Breast epithelium (tissue), 4 donors: ENCODE measurements at regions not wholly inside any gene's neighbourhood (a gene's known extent, or its start where the extent isn't known, plus 50 kb on each side); places are given as distances from the start of the nearest gene placed in this dataset.

Experiments used
- DNase-seq, 2 donors: peaks; one replicate each; pipeline ENCODE4 v3.0.0-alpha.2; 2019; ENCODE audit warnings: low spot score in 2 of 2
- H3K27ac ChIP-seq, 2 donors: fragments of 200-600 bp; sonication (generic) in 1 of 2; one replicate each; pipeline ENCODE4 v1.5.1; 2016 to 2019; ENCODE audit warnings: mild to moderate bottlenecking in 1 of 2
- H3K27me3 ChIP-seq, 2 donors: fragments of 200-600 bp; sonication (generic) in 1 of 2; one replicate each; pipeline versions ENCODE4 v1.5.1 to v1.6.0; 2017 to 2019; ENCODE audit warnings: control low read depth in 1 of 2, mild to moderate bottlenecking in 1 of 2
- H3K36me3 ChIP-seq: fragments of 200-600 bp; one replicate; pipeline ENCODE4 v1.5.1; 2019
- H3K4me1 ChIP-seq, 2 donors: fragments of 200-600 bp; sonication (generic); one replicate each; pipeline ENCODE4 v1.5.1; 2016 to 2019; ENCODE audit warnings: control low read depth in 1 of 2
- H3K4me3 ChIP-seq, 3 donors: fragments of 200-600 bp; sonication (generic); 1 replicate in 2 of 3; 2 replicates in 1 of 3; pipeline ENCODE4 v1.5.1; 2016 to 2019; ENCODE audit warnings: mild to moderate bottlenecking in 3 of 3, moderate library complexity in 2 of 3
- H3K9me3 ChIP-seq, 2 donors: fragments of 200-600 bp; sonication (generic) in 1 of 2; one replicate each; pipeline ENCODE4 v1.5.1; 2016 to 2019; ENCODE audit warnings: control low read depth in 1 of 2
- CTCF ChIP-seq, 3 donors: fragments of 450-650 bp; IDR thresholded peaks; one replicate each; pipeline ENCODE4 v1.5.1; 2016 to 2017; ENCODE audit warnings: antibody characterized with exemption in 3 of 3, mild to moderate bottlenecking in 3 of 3, moderate library complexity in 3 of 3
- POLR2A ChIP-seq: fragments of 450-650 bp; IDR thresholded peaks from one replicate; pipeline ENCODE4 v1.6.1; 2016; ENCODE audit warnings: antibody characterized with exemption, mild to moderate bottlenecking, moderate library complexity
- POLR2AphosphoS5 ChIP-seq, 3 donors: sonication (generic); formaldehyde crosslinking; IDR thresholded peaks; one replicate each; pipeline ENCODE4 v1.6.1; 2017; ENCODE audit warnings: antibody characterized with exemption in 3 of 3
- intact Hi-C: fragments of 100-400 bp; cut with DNase I; formaldehyde crosslinking; loops from one replicate; pipeline ENCODE4 v1.15.1; 2023; ENCODE audit warnings: low total_unique reads

- intact Hi-C loops = no loop called here
- H3K4me3 ChIP-seq = no peak overlapping the region
Measured at GRCh38 chrX:38473701-38474100, 87.6 kb upstream of the TSPAN7 start.

GRCh38 chrX:38474543-38474942 is 86.8 kb upstream of the TSPAN7 start:
- Histone ChIP-seq H3K36me3 (no peaks in the 10 kb centered on the region), H3K27me3 (peaks cover 0 to 40% of the 10 kb centered on the region in 2 donors), H3K27ac (no peak overlapping the region), H3K4me1 (no peaks in the 10 kb centered on the region), H3K4me3 (no peak overlapping the region), H3K9me3 (peaks cover 0 to 8% of the 10 kb centered on the region in 2 donors)
- no peak for TF ChIP-seq POLR2AphosphoS5 (IDR thresholded peaks at IDR 0.05)
- TF ChIP-seq POLR2A = no peak
- no peak for TF ChIP-seq CTCF (IDR thresholded peaks at IDR 0.05)
- intact Hi-C loops = no loop called here
- DNase-seq = no peak

More at GRCh38 chrX:38473701-38474100, 87.6 kb upstream of the TSPAN7 start:
- TF ChIP-seq CTCF (IDR thresholded peaks at IDR 0.05) (no peak), POLR2AphosphoS5 (IDR thresholded peaks at IDR 0.05) (no peak), POLR2A (no peak)
- Histone ChIP-seq H3K27me3 (peaks cover 0 to 41% of the 10 kb centered on the region in 2 donors), H3K9me3 (peaks cover 0 to 11% of the 10 kb centered on the region in 2 donors), H3K27ac (no peak overlapping the region), H3K36me3 (no peaks in the 10 kb centered on the region), H3K4me1 (no peaks in the 10 kb centered on the region)
- DNase-seq = no peak

- H3K36me3 ChIP-seq = no peaks in the 10 kb centered on the region
Measured at GRCh38 chrX:38482183-38482582, 79.2 kb upstream of the TSPAN7 start.

GRCh38 chrX:38484607-38485498 is 76.5 kb upstream of the TSPAN7 start:
- intact Hi-C loops = no loop called here
- H3K27ac ChIP-seq = no peak overlapping the region
- peaks cover 0 to 35% of the 10 kb centered on the region in 2 donors for H3K27me3 ChIP-seq
- H3K36me3 ChIP-seq = no peaks in the 10 kb centered on the region
- no peaks in the 10 kb centered on the region for H3K9me3 ChIP-seq
- H3K4me1 ChIP-seq = no peaks in the 10 kb centered on the region
- DNase-seq = no peak
- H3K4me3 ChIP-seq = no peak overlapping the region
- TF ChIP-seq POLR2A (no peak), POLR2AphosphoS5 (IDR thresholded peaks at IDR 0.05) (no peak), CTCF (IDR thresholded peaks at IDR 0.05) (no peak)

More at GRCh38 chrX:38482183-38482582, 79.2 kb upstream of the TSPAN7 start:
- TF ChIP-seq POLR2AphosphoS5 (IDR thresholded peaks at IDR 0.05) = no peak
- TF ChIP-seq POLR2A = no peak
- no peak for TF ChIP-seq CTCF (IDR thresholded peaks at IDR 0.05)
- H3K4me1 ChIP-seq = no peaks in the 10 kb centered on the region
- no peaks in the 10 kb centered on the region for H3K9me3 ChIP-seq
- no peak for DNase-seq
- intact Hi-C loops = no loop called here
- no peak overlapping the region for H3K27ac ChIP-seq
- no peak overlapping the region for H3K4me3 ChIP-seq
- peaks cover 0 to 38% of the 10 kb centered on the region in 2 donors for H3K27me3 ChIP-seq

- intact Hi-C loops = no loop called here
- H3K4me3 ChIP-seq = no peak overlapping the region
- H3K27me3 ChIP-seq = peaks cover 0 to 53% of the 10 kb centered on the region in 2 donors
- no peak overlapping the region for H3K27ac ChIP-seq
- H3K36me3 ChIP-seq = no peaks in the 10 kb centered on the region
- H3K9me3 ChIP-seq = no peaks in the 10 kb centered on the region
- TF ChIP-seq POLR2A (no peak), CTCF (IDR thresholded peaks at IDR 0.05) (no peak), POLR2AphosphoS5 (IDR thresholded peaks at IDR 0.05) (no peak)
- no peaks in the 10 kb centered on the region for H3K4me1 ChIP-seq
- DNase-seq = no peak
Measured at GRCh38 chrX:38489341-38489740, 72.0 kb upstream of the TSPAN7 start.
